Pulmonary artery endothelial cell (primary cell): ENCODE measurements at regions not wholly inside any gene's neighbourhood (a gene's known extent, or its start where the extent isn't known, plus 50 kb on each side); places are given as distances from the start of the nearest gene placed in this dataset.
"Not testable (repeated sequence)": the region's sequence is repeated elsewhere in the genome, so short reads cannot be mapped to it uniquely, and the experiment has no call there.

ENCODE experiments used
- DNase-seq: peaks from one replicate; pipeline ENCODE4 v3.0.0-alpha.2; 2011; ENCODE audit warnings: low read depth, low spot score

GRCh38 chr2:180927030-180927686 lies 53.2 kb upstream of the UBE2E3 start:
- DNase-seq, result no peak

DNA sequence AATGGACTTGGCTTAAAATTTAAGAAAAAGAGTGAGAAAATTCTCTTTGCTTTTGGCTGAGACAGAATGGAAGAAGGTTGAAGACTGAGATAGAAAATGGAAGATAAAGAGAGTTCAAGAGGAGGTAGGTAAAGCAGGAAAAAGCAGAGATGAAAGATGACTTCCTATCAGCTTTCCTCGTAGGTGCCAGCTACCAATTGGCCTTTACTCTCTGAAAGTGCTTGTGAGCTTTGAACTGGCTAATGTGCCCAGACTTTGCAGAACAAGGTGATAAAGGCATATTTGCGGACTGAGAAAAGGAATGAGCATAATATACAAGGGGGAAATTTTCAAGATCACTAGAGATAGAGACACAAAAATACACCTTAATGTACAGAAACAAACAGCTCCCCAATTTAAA lies 54.7 kb upstream of the UBE2E3 start:
- no peak for DNase-seq

DNA sequence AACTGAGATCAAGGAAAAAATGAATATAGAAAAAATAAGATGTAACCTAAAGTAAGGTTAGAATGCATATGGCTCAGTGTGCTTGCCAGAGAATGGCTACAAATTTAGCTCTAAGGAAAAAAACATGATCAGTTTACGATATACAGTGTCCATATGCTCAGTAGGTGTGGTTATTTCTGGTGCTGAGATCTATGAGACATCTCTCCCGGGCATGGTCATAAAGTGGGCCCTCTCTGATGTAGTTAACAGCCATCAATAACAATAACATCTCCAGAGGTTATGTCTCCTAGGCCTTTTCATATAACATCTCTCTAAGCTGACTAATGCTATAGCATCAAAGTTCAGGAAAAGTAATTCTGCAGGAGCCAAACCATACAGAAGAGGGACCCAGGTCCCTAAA lies 56.3 kb upstream of the UBE2E3 start:
- DNase-seq, result no peak

DNA sequence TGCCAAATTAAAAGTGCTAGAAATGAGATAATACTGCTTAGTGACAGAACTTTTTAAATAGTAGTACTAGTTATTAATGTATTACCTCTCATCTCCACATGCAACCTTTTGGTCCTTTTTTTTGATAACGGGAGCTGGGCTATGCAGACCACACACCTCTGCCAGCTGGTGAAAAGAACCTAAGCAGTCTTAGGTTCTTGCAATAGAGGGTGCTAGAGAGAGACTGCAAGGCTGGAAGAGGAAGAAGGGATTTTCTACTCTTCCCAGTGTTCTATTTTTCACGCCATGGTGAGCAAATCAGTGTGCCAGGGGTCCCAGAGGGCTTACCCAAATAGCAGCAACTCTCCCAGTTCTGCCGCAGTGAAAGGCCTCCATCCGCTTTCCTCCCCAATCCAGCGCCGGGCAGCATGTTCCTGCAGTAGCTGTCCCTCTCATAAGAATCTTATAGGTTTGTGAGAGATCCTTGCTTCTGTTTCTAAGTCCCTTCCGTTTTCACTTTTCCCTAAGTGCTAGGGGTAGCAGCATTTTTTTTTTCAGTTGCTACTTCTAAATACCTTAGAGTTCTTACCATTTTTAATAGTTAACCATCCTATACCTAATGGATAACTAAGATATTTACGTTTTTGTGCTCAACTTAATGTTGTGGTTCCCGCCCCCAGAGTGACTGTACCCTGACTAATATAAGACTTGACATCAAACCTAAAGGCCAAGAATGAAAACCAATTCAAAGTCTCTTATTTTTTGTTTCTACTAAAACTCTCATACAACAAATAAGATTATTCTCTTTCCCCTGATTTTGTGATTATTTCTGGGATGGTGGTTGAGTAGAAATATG lies 69.4 kb upstream of the UBE2E3 start:
- DNase-seq, result no peak

DNA sequence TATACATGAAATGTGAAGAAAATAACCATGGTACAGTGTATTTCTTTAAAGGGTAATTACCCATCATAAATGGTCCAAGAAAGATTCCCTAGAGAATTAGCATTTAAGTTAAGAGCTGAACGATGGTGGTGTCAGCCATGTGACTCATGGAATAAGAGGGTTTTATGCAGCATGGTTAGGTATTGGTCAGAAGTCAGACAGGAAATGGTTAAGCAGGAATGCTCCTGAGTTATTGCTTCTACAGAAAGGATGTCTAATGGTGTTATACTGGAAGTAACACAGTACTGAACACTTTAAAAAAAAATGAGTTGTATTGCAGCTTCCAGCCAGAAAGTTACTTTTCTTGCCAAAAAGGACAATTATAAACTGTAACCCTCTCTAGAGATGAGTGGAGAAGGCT lies 72.7 kb upstream of the UBE2E3 start:
- no peak for DNase-seq

DNA sequence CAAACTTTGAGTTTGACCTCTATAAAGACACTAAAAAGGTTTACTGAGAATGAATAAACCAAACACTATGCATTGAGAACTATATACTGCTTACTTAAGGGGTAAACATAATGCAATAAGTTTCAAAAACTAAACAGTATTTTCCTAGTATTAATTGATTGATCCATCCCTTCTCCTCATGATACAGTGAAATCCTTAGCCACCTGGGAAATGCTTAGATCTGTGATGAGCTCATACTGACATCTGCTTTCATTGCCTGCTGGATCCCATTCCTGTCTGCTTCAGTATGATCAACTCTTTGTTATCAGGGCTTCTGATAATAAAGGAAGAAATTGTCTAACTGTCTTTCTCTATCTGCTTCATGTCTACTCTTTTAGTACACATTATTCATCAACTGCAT lies 74.9 kb upstream of the UBE2E3 start:
- no peak for DNase-seq

DNA sequence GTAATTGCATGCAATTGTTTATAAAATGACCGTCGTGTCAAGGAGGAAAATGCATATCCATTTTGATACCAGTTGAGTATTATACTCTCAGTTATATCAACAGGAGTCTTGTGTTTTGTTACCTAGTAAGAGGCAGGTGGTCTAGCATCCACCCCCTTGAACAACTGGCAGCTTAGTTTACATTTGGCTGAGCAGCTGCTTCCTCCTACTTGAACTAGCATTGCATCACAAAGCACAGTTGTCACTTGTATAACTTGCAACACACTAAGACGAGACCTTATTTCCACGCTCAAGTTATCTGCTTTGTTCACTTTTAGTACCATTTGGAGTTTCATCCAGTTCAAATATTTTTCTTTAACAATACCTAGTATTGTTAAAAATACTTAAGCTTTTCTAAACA lies 75.4 kb upstream of the UBE2E3 start:
- no peak for DNase-seq

- DNase-seq, result no peak
These were observed 79.1 kb upstream of the UBE2E3 start for GRCh38 chr2:180901331-180901730.

- DNase-seq, result no peak
These were observed 86.7 kb upstream of the UBE2E3 start for GRCh38 chr2:180893752-180894151.

- DNase-seq, result no peak
These were observed 88.3 kb upstream of the UBE2E3 start for GRCh38 chr2:180892091-180892490.

- no peak for DNase-seq
These were observed 89.0 kb upstream of the UBE2E3 start for GRCh38 chr2:180891360-180891759.

DNA sequence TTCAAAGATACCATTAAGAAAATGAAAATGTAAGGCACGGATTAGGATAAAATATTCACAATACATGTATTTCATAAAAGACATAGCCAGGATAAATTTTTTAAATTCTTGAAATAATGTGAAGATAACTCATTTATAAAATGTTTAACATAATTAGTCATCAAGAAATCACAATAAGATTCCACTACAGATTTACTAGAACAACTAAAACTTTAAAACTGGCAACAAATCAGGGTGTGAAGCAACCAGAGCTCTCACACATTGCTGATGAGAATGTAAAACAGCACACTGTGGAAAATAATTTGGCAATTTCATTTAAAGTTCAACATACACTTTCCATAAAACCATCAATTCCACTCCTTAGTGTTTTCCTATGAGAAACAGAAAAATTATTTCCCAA lies 89.6 kb upstream of the UBE2E3 start:
- no peak for DNase-seq

DNA sequence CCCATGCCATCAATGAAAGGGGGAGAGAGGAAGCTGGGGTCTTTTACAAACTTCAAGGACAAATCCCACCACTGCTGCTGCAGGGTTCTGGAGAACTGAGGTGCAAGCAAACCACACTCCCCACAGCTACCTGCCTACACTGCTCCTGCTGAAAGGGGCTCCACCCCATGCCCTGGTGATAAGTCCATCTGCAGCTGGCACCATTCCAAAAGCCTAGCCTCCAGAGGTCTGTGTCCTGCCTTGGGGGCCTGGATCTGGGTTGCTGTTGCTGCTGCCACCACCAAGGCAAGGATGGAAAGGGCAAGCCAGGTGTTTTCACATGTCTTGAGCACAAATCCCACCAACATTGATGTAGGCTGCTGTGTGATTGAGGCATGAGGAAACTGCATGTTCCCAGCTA lies 97.4 kb upstream of the UBE2E3 start:
- no peak for DNase-seq

GRCh38 chr2:180876506-180876905 lies 103.9 kb upstream of the UBE2E3 start:
- DNase-seq, result no peak

- DNase-seq, result no peak
These were observed 107.2 kb upstream of the UBE2E3 start for GRCh38 chr2:180873219-180873618.

- DNase-seq, result not testable (repeated sequence)
These were observed 107.6 kb upstream of the UBE2E3 start for GRCh38 chr2:180872781-180873180.

- DNase-seq, result no peak
These were observed 108.2 kb upstream of the UBE2E3 start for GRCh38 chr2:180872255-180872654.

DNA sequence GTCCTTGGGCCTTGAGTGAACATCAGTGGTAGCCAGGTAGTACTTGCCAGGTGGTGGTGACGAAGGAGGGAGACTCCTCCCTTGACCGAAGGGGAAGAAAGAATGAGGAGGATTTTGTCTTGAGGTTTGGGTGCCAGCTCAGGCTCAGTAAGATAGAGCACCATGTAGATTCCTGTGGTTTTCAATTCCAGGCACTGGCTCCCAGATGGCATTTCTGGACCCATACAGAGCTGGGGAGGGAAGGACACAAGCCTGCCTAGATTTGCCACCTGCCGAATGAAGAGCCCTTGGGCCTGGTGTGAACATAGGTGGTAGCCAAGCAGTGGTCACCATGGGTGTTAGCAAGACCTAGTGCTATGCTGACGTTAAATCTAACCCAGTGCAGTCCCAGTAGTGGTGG lies 108.8 kb upstream of the UBE2E3 start:
- no peak for DNase-seq

DNA sequence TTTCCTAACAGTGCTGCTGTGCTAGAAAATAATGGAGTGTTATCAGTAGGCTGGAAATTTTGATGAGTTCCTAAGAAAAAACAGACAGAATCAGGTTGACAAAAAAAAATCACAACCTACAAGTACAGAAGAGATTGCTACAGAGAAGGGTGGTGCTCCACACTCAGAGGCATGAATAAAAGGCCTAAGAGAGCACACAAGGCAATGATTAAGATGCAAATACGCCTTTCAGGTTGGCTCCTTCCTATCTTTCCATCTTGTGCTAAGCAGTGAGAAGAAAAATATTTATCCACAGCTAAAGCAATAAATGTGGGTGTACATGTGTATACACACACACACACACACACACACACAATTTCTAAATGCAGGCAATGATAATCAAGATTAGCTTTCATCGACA lies 130.6 kb upstream of the UBE2E3 start:
- DNase-seq, result no peak

GRCh38 chr2:180848393-180848792 lies 132.0 kb upstream of the UBE2E3 start:
- DNase-seq, result no peak

GRCh38 chr2:180846756-180847472 lies 133.5 kb upstream of the UBE2E3 start:
- no peak for DNase-seq

DNA sequence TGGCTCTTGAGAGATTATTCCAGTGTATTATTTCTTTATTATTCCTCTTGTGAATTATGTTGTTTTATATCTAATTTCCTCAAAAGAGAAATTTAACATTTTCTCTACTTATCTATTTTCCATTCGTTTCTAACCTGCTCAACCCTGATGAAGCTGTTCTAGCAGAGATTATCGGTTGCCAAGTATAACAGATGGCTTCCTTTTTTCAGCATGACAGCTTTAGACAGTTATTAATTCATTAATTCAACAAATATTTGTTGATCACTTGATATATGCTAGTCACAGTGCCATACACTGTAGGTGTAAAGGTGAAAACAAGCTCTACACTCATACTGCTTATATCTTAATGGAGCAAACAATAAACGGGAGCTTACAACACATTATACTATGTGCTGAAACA lies 137.9 kb upstream of the UBE2E3 start:
- DNase-seq, result no peak

DNA sequence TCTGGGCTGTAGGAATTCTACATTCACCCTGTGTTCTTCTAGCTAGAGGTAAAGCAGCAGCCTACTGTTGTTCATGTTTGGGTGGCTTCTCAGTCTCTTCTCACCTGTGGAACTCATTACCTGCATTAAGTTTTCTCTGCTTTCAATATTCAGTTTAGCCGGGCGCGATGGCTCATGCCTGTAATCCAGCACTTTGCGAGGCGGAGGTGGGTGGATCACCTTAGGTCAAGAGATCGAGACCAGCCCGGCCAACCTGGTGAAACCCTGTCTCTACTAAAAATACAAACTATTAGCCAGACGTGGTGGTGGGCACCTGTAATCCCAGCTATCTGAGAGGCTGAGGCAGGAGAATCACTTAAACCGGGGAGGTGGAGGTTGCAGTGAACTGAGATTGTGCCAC lies 139.8 kb upstream of the UBE2E3 start:
- no peak for DNase-seq
